ENCODE measurements at regions not wholly inside any gene's neighbourhood (a gene's known extent, or its start where the extent isn't known, plus 50 kb on each side); places are given as distances from the start of the nearest gene placed in this dataset.
"Not testable (repeated sequence)": the region's sequence is repeated elsewhere in the genome, so short reads cannot be mapped to it uniquely, and the experiment has no call there.

- not testable (repeated sequence) for TF ChIP-seq CTCF, POLR2A (IDR thresholded peaks at IDR 0.05)
Measured at GRCh38 chr1:149712154-149712927, 70.2 kb upstream of the FCGR1A start.

All from thyroid gland (tissue), 4 donors.